LHCN-M2 (cell line): ENCODE measurements at regions not wholly inside any gene's neighbourhood (a gene's known extent, or its start where the extent isn't known, plus 50 kb on each side); places are given as distances from the start of the nearest gene placed in this dataset.

Source experiments
- DNase-seq: peaks from one replicate; pipeline ENCODE4 v3.0.0-alpha.2; 2012; ENCODE audit warnings: low read depth

DNA sequence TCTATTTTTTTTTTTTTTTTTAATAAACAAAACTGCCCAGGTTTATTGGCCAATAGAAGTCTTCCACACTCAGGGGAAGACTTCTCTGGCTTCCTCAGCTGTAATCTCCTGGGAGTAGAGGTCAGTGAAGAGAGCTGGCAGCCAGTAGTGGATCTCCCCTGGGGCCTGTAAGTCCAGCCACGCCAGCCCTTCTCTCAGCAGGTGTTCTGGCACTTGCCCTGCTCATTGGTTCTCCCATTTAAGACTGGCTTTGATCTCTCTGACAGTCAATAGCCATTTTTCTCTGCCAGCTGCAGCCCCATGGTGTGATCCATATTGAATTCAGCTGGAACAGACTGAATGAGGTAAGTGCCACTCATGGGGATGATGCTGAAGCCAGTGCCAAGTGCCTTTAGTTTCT, 170.6 kb upstream of the SPHKAP start:
- DNase-seq = no peak

- DNase-seq = no peak
Observed at GRCh38 chr2:228348516-228349064, 167.1 kb upstream of the SPHKAP start.

DNA sequence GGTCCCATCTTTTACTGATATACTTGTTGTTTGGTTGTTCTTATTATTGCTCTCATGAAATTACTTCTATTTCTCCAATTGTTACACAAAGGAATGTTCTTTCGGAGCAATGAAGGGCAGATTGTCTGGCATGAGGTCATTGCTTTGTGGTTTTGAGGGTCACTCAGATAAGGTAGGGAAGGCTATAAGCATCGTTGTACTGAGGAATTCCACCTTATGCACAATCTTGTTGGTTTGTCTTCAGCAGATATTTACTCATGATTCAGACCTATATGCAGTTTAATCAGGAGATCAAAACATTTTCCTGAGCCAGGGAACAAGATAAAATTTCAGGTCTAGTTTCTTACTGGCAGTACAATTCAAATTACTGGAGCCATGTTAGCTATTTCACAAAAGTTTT, 163.0 kb upstream of the SPHKAP start:
- DNase-seq = no peak

- DNase-seq = no peak
Observed at GRCh38 chr2:228339525-228339924, 158.0 kb upstream of the SPHKAP start.

- DNase-seq = no peak
Observed at GRCh38 chr2:228334180-228334579, 152.7 kb upstream of the SPHKAP start.

GRCh38 chr2:228329282-228329681, 147.8 kb upstream of the SPHKAP start:
- DNase-seq = no peak

DNA sequence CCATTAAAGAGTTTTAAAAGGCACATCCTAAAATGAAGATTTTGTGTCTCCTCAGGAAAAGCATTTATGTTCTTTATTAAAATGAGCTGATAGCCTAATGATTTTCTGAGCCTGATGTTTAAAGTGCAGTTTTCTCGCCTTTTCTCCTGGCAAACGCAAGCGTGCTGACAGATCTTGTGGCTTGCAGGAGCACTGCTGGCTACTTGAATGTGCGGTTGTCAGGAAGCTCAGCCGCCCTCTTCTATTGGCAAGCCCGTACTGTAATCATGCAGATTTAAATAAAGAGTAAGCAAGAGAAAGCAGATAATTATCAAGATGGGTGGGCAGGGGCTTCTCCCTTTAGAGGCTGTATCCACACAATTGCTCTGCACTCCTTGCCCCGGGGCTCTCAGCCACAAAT, 139.5 kb upstream of the SPHKAP start:
- no peak for DNase-seq

DNA sequence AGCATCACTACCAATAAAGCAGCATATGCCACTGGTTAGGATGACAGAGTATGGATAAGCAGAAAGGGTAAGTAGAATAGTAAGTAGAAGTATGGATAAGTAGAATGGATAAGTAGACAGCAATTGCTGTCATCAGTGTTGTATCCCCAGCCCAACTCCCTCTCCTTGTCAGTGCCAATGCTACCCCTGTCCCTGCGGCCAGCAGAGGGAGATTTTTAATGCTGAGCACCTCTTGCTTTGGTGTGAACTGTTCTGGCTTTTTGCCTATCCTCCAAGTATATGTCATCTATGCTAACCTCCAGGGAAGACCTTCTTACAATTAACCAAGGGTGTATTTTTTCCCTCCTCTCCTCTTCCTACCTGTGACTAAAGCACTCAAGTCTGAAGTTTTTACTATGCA, 136.7 kb upstream of the SPHKAP start:
- DNase-seq = peak; percentile 14

DNA sequence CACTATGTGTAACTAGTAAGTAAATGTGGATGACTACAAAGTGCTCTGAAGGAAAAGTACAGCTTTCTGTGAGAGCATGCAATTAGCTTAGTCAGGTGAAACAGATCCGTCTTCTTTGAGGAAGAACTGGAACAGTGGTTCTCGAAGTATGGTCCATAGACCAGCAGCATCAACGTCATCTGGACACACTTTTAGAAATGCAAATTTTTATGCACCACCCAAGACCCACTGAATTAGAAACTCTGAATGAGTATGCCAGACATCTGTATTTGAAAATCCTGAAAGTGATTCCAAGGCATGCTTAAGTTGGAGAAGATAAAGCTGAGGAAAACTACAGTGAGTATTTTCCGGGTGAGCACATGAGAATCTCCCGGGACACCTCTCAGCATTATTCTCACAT, 130.7 kb upstream of the SPHKAP start:
- no peak for DNase-seq

DNA sequence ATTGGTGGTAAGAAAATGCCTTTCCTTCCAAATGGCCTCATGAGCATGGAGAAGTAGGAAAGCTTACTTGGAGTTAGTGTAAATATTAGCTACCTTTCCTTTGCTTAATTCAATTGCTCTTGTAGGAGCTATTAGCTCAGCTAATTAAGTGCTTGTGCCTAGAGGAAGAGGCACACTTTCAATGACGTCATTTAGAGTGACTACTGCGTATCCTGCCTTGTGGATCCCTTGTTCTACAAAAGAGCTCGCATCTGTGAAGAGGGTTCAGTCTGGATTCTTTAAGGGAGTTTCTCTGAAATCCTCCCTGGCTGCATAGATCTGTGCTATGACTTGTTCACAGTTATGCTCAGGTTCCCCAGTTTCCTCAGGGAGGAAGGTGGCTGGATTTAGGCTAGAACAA, 122.5 kb upstream of the SPHKAP start:
- no peak for DNase-seq

- DNase-seq = no peak
Observed at GRCh38 chr2:228283491-228284171, 102.1 kb upstream of the SPHKAP start.

DNA sequence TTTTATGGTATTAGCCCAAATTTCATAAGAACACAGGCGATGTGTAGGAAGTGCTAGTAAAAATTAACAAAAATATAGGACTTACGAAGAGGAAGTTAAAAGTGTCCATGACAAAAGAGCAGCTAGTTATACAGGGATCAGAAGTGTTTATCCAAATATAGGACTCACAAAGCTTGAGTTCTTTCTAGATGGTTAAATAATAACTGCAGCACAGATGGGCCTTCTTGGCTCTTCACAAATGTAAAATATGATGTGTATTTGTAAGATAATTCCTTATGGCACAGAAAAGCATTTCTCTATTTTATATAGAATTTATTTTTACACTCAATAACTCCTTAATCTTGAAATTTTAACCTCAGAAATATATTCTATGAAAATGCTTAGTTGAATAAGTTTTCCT, 100.9 kb upstream of the SPHKAP start:
- DNase-seq = no peak

DNA sequence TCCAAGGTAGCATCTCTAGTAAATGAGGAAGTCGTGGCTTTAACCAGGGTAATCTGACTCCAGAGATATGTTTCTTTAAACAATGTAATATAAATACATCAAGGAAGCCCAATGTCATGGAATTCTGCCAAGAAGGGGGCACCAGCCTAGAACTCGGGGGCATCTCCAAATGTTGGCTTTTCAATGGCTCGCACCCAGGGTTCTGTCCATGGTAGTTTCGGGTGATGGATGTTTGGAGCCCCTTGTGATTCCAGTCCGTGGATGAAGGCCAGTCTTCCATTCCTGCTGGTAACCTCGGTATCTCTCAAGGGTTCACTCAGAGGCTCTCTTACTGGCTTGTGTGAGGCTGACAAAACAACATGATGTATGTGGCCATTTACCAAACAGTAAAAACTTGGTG, 91.7 kb upstream of the SPHKAP start:
- DNase-seq = no peak

GRCh38 chr2:228269351-228269750, 87.9 kb upstream of the SPHKAP start:
- DNase-seq = no peak

GRCh38 chr2:228268756-228269155, 87.3 kb upstream of the SPHKAP start:
- no peak for DNase-seq

DNA sequence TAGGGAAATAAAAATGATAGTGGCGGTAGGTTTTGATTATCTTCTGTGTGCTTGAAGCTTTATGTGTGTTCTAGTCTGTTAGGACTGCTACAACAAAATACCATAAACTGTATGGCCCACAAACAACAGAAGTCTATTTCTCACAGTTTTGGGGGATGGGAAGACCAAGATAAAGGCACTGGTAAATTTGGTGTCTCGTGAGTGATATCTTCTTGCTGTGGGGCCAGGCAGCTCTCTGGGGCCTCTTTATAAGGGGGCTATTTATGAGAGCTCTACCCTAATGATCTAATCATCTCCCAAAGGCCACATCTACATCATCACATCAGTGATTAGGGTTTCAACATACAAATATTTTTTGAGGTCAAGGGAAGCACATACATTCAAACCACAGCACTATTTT, 86.8 kb upstream of the SPHKAP start:
- no peak for DNase-seq

GRCh38 chr2:228263156-228263555, 81.7 kb upstream of the SPHKAP start:
- DNase-seq = no peak

DNA sequence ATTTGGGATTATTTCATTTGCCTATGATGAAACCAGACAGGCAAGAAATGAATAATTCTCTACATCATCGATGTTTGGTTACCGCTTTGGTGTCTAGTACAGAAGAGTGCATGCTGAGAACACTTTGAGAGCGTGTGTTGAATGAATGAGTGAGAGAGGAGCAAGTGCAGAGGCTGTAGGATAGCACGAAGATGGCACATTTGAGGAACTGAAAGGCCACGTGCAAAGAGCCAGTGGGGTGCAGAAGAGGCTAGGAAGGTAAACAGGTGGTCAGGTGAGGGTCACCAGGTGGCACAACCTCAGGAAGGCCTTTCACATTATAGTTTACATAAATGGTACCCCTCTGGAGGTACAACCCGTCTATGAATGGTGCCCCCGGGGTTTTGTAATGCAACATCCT, 80.1 kb upstream of the SPHKAP start:
- no peak for DNase-seq

- DNase-seq = no peak
Observed at GRCh38 chr2:228257379-228257778, 75.9 kb upstream of the SPHKAP start.

DNA sequence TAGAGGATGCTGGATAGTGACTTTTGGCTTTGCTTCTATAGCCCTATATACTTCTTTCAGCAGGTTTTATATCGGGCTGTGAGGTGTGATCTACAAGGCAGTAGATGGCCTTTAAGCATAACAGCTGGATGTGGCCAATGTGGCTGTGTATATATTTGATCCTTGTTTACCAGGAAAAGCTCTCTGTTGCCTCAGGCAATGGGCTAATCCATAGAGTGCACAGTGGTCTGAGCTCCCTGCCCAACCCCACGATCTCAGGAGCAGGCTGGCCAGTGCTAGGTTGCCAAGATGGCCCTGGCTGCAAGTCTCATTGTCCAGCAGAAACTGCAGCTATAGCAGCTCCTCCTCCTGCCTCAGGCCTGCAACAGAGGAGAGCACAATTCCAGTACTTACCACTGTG, 72.3 kb upstream of the SPHKAP start:
- no peak for DNase-seq

DNA sequence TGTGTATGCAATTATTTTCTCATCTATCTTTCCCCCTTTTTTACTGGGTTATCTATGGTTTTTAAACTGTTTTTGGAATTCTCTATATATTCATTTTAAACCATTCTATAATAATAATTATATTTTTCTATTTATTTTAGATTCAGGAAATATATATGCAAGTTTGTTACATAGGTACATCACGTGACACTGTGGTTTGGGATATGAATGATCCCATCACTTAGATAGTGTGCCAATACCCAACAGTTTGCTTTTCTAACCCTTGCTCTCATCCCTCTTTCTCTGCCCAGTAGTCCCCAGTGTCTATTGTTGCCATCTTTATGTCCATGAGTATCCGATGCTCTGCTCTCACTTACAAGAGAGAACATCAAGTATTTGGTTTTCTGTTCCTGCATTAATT, 65.8 kb upstream of the SPHKAP start:
- no peak for DNase-seq

- DNase-seq = no peak
Observed at GRCh38 chr2:228245601-228246000, 64.1 kb upstream of the SPHKAP start.

DNA sequence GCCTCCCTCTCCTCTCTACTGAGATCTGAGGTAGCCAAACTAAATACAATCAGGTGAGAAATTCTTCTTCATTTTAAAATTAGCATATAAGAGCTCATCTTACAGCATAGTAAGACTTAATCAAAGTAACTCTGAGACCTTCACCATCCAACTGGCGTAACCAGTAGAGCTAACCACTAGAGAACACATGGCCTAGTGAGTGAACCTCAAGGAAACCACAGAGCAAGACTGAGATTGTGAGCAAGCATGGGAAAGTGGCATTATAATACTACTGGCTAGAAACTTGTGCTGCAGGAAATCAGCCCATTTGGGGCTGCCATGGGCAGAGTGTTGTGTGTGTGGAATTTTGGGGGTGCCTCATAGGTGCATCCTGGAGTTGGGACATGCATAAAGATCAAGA, 61.1 kb upstream of the SPHKAP start:
- no peak for DNase-seq
